ENCODE measurements at regions not wholly inside any gene's neighbourhood (a gene's known extent, or its start where the extent isn't known, plus 50 kb on each side); places are given as distances from the start of the nearest gene placed in this dataset.

DNA sequence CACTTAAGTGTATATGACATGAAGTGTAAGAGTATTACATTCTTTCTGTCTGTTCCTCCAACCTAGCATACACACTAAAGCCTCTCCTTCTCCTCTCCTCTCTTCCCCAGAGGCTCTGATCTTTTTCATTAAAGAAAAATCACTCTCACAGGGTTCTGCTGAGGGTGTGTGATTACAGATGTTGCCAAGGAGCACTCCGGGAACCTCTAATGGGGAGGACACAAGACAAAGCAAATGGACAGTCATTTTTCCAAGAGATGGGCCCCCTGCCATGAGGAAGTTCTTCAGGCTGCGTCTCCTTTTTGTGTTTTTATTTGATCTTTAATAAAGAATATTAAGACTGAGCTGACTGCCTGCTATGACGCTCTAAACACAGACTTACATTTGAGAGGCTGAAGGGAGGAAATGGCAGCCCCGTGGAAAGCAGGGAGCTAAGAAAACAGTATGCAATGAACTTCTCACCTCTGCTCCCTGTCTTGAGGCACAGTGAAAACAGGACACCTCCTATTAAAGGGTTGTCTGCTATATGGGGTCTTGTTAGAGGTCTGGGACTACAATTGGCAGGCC lies 578.1 kb downstream of the PIK3C3 start:
- no peak for ATAC-seq
- TF ChIP-seq TP53 (CRISPR knock-in tag; IDR thresholded peaks at IDR 0.05) = no peak
- no peak for TF ChIP-seq HOXA7 (CRISPR knock-in tag; IDR thresholded peaks at IDR 0.05)
- TF ChIP-seq JUN (IDR thresholded peaks at IDR 0.05) = no peak
- no peak for TF ChIP-seq BHLHE40 (IDR thresholded peaks at IDR 0.05; ENCODE audit: low read depth, low read length)
- no peak for TF ChIP-seq NFE2L2 (conservative IDR thresholded peaks at IDR 0.05; ENCODE audit: low read length)
- TF ChIP-seq, protein P1, sequence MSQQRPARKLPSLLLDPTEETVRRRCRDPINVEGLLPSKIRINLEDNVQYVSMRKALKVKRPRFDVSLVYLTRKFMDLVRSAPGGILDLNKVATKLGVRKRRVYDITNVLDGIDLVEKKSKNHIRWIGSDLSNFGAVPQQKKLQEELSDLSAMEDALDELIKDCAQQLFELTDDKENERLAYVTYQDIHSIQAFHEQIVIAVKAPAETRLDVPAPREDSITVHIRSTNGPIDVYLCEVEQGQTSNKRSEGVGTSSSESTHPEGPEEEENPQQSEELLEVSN (IDR thresholded peaks at IDR 0.05; ENCODE audit: borderline replicate concordance, low read depth) = no peak
- TF ChIP-seq POLR2A (IDR thresholded peaks at IDR 0.05; ENCODE audit: low read length) = no peak
- no peak for TF ChIP-seq CEBPB (IDR thresholded peaks at IDR 0.05)
- no peak for TF ChIP-seq RNF2 (IDR thresholded peaks at IDR 0.05; ENCODE audit: borderline replicate concordance, low read depth)
- TF ChIP-seq TFCP2L1 (CRISPR knock-in tag; IDR thresholded peaks at IDR 0.05) = no peak
- TF ChIP-seq NPAS2 (CRISPR knock-in tag; IDR thresholded peaks at IDR 0.05; ENCODE audit: borderline replicate concordance) = no peak
- no peak for TF ChIP-seq HDAC2 (IDR thresholded peaks at IDR 0.05)
- no peak for TF ChIP-seq FOSL2 (IDR thresholded peaks at IDR 0.05)
- TF ChIP-seq FOSL2 (CRISPR knock-in tag; IDR thresholded peaks at IDR 0.05) = no peak
- TF ChIP-seq MAFK (IDR thresholded peaks at IDR 0.05; ENCODE audit: partially characterized antibody) = no peak
- TF ChIP-seq FOSB (CRISPR knock-in tag; IDR thresholded peaks at IDR 0.05) = no peak
- TF ChIP-seq HOXB5 (CRISPR knock-in tag; IDR thresholded peaks at IDR 0.05) = no peak
- no peak for TF ChIP-seq SMC3 (IDR thresholded peaks at IDR 0.05)
- TF ChIP-seq, protein P2, sequence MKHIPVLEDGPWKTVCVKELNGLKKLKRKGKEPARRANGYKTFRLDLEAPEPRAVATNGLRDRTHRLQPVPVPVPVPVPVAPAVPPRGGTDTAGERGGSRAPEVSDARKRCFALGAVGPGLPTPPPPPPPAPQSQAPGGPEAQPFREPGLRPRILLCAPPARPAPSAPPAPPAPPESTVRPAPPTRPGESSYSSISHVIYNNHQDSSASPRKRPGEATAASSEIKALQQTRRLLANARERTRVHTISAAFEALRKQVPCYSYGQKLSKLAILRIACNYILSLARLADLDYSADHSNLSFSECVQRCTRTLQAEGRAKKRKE (CRISPR knock-in tag; IDR thresholded peaks at IDR 0.05; ENCODE audit: low read depth) = no peak
- DNase-seq (ENCODE audit: low read depth in 1 of 2, low spot score in 1 of 2) = no peak
- H3K4me2 ChIP-seq = no peak overlapping the region
- 6% methylated on average over 4 of the region's 4 CpGs for WGBS (ENCODE audit: missing lambda C conversion rate)
- H3K4me1 ChIP-seq = no peaks in the 10 kb centered on the region
- no peak overlapping the region for H3K27ac ChIP-seq
- ChIA-PET CTCF (no interaction called here), POLR2A (no interaction called here)
- no peaks in the 10 kb centered on the region for H3K9me3 ChIP-seq
- H3K4me3 ChIP-seq = no peak overlapping the region
- no peak for FAIRE-seq

DNA sequence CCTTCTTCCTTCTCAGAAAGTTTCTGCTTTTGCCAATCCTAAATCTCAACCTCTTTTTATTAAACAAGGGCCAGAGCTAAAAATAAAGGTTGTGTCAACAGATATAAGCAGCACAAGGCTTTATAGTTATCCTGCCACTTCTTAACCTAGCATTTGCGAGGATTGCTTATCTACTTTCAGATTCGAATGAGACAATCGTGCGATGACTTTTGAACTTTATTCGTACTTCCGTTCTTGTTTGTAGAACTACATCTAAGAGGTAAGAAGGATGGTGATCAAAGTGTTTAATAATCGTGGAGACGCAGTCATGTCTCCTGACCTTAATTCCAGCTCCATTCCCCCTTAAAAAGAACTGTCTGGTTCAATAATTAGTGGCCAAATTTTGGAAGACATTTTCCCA lies 578.6 kb downstream of the PIK3C3 start:
- WGBS (ENCODE audit: missing lambda C conversion rate) = 28% methylated on average over 8 of the region's 8 CpGs
- FAIRE-seq (no peak), DNase-seq (ENCODE audit: low read depth in 1 of 2, low spot score in 1 of 2) (no peak), ATAC-seq (no peak)
- Histone ChIP-seq H3K9me3 (no peaks in the 10 kb centered on the region), H3K27ac (no peak overlapping the region), H3K4me1 (no peaks in the 10 kb centered on the region), H3K4me2 (no peak overlapping the region), H3K4me3 (no peak overlapping the region)
- no peak for TF ChIP-seq MYC (IDR thresholded peaks at IDR 0.05; ENCODE audit: borderline replicate concordance, low read length)
- TF ChIP-seq KDM5A (IDR thresholded peaks at IDR 0.05) = no peak
- TF ChIP-seq SREBF2 (IDR thresholded peaks at IDR 0.05) = no peak
- TF ChIP-seq HEYL (CRISPR knock-in tag; IDR thresholded peaks at IDR 0.05) = no peak
- TF ChIP-seq, protein P3, sequence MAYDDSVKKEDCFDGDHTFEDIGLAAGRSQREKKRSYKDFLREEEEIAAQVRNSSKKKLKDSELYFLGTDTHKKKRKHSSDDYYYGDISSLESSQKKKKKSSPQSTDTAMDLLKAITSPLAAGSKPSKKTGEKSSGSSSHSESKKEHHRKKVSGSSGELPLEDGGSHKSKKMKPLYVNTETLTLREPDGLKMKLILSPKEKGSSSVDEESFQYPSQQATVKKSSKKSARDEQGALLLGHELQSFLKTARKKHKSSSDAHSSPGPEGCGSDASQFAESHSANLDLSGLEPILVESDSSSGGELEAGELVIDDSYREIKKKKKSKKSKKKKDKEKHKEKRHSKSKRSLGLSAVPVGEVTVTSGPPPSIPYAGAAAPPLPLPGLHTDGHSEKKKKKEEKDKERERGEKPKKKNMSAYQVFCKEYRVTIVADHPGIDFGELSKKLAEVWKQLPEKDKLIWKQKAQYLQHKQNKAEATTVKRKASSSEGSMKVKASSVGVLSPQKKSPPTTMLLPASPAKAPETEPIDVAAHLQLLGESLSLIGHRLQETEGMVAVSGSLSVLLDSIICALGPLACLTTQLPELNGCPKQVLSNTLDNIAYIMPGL (CRISPR knock-in tag; IDR thresholded peaks at IDR 0.05; ENCODE audit: borderline replicate concordance) = no peak
- no peak for TF ChIP-seq EHMT2 (IDR thresholded peaks at IDR 0.05; ENCODE audit: low read depth)
- no peak for TF ChIP-seq PHF8 (IDR thresholded peaks at IDR 0.05; ENCODE audit: borderline replicate concordance, low read depth)
- TF ChIP-seq RFX5 (IDR thresholded peaks at IDR 0.05) = no peak
- no peak for TF ChIP-seq CHD2 (IDR thresholded peaks at IDR 0.05; ENCODE audit: low read length, partially characterized antibody)
- TF ChIP-seq BHLHE40 (IDR thresholded peaks at IDR 0.05; ENCODE audit: low read depth, low read length) = no peak
- TF ChIP-seq HOXA7 (CRISPR knock-in tag; IDR thresholded peaks at IDR 0.05) = no peak
- TF ChIP-seq ZC3H11A (IDR thresholded peaks at IDR 0.05) = no peak
- TF ChIP-seq RARB (CRISPR knock-in tag; IDR thresholded peaks at IDR 0.05) = no peak
- no peak for TF ChIP-seq JUNB (IDR thresholded peaks at IDR 0.05)
- TF ChIP-seq MAZ (IDR thresholded peaks at IDR 0.05; ENCODE audit: borderline replicate concordance, low read depth, low read length) = no peak
- POLR2A ChIA-PET = no interaction called here
- CTCF ChIA-PET = no interaction called here
